SK-N-SH treated with all-trans-retinoic acid at 6 μM for 48 hours (cell line): ENCODE measurements at regions not wholly inside any gene's neighbourhood (a gene's known extent, or its start where the extent isn't known, plus 50 kb on each side); places are given as distances from the start of the nearest gene placed in this dataset.

Source experiments
- CSDC2 ChIP-seq: fragments of 250-450 bp; sonication (Bioruptor Pico); IDR thresholded peaks from 2 replicates; pipeline ENCODE4 v1.5.0; 2020; ENCODE audit warnings: mild to moderate bottlenecking, moderate library complexity
- ISL1 ChIP-seq: fragments of 250-450 bp; sonication (Bioruptor Pico); IDR thresholded peaks from 2 replicates; pipeline ENCODE4 v2.1.2; 2022; ENCODE audit warnings: mild to moderate bottlenecking, moderate library complexity
- SNAI2 ChIP-seq: fragments of 250-450 bp; sonication (Bioruptor Pico); IDR thresholded peaks from 2 replicates; pipeline ENCODE4 v1.5.0; 2020; ENCODE audit warnings: mild to moderate bottlenecking, moderate library complexity
- TCF4 ChIP-seq: fragments of 250-450 bp; sonication (Bioruptor Pico); IDR thresholded peaks from 2 replicates; pipeline ENCODE4 v1.8.0; 2021; ENCODE audit warnings: mild to moderate bottlenecking, moderate library complexity, borderline replicate concordance
- ZFP3 ChIP-seq: fragments of 250-450 bp; sonication (Bioruptor Pico); IDR thresholded peaks from 2 replicates; pipeline ENCODE4 v1.5.0; 2020; ENCODE audit warnings: mild to moderate bottlenecking, moderate library complexity
- ZFP30 ChIP-seq: fragments of 450-650 bp; formaldehyde crosslinking; IDR thresholded peaks from 2 replicates; pipeline ENCODE4 v1.5.0; 2022; ENCODE audit warnings: mild to moderate bottlenecking, moderate library complexity
- ZNF70 ChIP-seq: fragments of 450-650 bp; formaldehyde crosslinking; IDR thresholded peaks from 2 replicates; pipeline ENCODE4 v1.5.0; 2020; ENCODE audit warnings: mild to moderate bottlenecking, moderate library complexity
- ZNF8 ChIP-seq: fragments of 450-650 bp; formaldehyde crosslinking; IDR thresholded peaks from 2 replicates; pipeline ENCODE4 v1.5.0; 2020; ENCODE audit warnings: mild to moderate bottlenecking, moderate library complexity
- TF ChIP-seq, protein P1 (sequence below): fragments of 250-450 bp; sonication (Bioruptor Pico); IDR thresholded peaks from 2 replicates; pipeline ENCODE4 v1.8.0; 2021; ENCODE audit warnings: low read depth, mild to moderate bottlenecking, moderate library complexity, borderline replicate concordance
- TF ChIP-seq, protein P2 (sequence below): fragments of 250-450 bp; sonication (Bioruptor Pico); IDR thresholded peaks from 2 replicates; pipeline ENCODE4 v1.5.1; 2021; ENCODE audit warnings: mild to moderate bottlenecking, moderate library complexity
- TF ChIP-seq, protein P3 (sequence below): fragments of 250-450 bp; sonication (Bioruptor Pico); IDR thresholded peaks from 2 replicates; pipeline ENCODE4 v1.8.0; 2020; ENCODE audit warnings: mild to moderate bottlenecking, moderate library complexity, borderline replicate concordance

DNA sequence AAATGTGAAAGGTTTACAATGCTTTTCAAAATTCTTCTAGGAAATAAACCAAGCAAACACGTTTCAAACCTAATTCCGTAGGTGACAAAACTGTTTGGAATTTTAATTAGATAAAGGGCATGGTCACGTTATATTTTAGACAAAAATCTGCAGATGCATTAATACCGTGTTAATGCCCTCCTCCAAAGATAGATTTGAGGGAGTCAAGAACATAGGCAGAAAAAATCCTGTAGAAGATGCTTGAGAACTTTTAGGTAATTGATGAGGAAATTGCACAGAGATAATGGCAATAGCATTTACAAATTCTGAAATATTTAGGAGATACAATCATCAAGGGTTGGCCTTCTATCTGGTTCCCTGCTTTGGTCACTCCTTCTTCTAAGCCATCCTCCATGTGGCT, 212.6 kb downstream of the TMTC3 start:
- TF ChIP-seq ISL1 (CRISPR knock-in tag) = no peak
- TF ChIP-seq TCF4 (CRISPR knock-in tag) = no peak
- no peak for TF ChIP-seq ZFP30 (CRISPR knock-in tag)
- no peak for TF ChIP-seq ZNF70 (CRISPR knock-in tag)
- TF ChIP-seq CSDC2 = no peak
- no peak for TF ChIP-seq ZNF8 (CRISPR knock-in tag)
- TF ChIP-seq, protein P1, sequence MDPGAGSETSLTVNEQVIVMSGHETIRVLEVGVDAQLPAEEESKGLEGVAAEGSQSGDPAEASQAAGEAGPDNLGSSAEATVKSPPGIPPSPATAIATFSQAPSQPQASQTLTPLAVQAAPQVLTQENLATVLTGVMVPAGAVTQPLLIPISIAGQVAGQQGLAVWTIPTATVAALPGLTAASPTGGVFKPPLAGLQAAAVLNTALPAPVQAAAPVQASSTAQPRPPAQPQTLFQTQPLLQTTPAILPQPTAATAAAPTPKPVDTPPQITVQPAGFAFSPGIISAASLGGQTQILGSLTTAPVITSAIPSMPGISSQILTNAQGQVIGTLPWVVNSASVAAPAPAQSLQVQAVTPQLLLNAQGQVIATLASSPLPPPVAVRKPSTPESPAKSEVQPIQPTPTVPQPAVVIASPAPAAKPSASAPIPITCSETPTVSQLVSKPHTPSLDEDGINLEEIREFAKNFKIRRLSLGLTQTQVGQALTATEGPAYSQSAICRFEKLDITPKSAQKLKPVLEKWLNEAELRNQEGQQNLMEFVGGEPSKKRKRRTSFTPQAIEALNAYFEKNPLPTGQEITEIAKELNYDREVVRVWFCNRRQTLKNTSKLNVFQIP (CRISPR knock-in tag) = no peak
- no peak for TF ChIP-seq ZFP3 (CRISPR knock-in tag)
- TF ChIP-seq, protein P2, sequence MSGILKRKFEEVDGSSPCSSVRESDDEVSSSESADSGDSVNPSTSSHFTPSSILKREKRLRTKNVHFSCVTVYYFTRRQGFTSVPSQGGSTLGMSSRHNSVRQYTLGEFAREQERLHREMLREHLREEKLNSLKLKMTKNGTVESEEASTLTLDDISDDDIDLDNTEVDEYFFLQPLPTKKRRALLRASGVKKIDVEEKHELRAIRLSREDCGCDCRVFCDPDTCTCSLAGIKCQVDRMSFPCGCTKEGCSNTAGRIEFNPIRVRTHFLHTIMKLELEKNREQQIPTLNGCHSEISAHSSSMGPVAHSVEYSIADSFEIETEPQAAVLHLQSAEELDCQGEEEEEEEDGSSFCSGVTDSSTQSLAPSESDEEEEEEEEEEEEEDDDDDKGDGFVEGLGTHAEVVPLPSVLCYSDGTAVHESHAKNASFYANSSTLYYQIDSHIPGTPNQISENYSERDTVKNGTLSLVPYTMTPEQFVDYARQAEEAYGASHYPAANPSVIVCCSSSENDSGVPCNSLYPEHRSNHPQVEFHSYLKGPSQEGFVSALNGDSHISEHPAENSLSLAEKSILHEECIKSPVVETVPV (CRISPR knock-in tag) = no peak
- TF ChIP-seq, protein P3, sequence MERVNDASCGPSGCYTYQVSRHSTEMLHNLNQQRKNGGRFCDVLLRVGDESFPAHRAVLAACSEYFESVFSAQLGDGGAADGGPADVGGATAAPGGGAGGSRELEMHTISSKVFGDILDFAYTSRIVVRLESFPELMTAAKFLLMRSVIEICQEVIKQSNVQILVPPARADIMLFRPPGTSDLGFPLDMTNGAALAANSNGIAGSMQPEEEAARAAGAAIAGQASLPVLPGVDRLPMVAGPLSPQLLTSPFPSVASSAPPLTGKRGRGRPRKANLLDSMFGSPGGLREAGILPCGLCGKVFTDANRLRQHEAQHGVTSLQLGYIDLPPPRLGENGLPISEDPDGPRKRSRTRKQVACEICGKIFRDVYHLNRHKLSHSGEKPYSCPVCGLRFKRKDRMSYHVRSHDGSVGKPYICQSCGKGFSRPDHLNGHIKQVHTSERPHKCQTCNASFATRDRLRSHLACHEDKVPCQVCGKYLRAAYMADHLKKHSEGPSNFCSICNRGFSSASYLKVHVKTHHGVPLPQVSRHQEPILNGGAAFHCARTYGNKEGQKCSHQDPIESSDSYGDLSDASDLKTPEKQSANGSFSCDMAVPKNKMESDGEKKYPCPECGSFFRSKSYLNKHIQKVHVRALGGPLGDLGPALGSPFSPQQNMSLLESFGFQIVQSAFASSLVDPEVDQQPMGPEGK (CRISPR knock-in tag) = no peak
- TF ChIP-seq SNAI2 (CRISPR knock-in tag) = no peak
